ENCODE measurements at regions not wholly inside any gene's neighbourhood (a gene's known extent, or its start where the extent isn't known, plus 50 kb on each side); places are given as distances from the start of the nearest gene placed in this dataset.

DNA sequence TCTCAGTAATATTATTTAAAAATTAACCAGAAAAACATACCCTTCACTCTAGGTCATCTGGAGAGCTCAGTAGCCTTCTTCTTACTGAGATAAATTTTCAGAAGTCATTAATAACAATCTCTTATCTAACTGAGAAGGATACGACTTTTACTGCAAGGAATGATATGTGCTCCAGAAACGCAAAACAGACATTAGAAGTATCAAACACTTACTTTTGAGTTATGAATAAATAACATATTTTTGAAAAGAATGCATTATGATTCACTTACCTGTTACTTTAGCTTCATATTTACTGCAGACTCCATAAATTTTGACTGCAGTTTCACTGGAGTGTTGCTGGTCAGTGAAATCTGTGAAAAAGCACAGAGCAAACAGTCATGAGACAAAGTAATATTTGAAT is 668.7 kb upstream of the NRSN1 start:
- Histone ChIP-seq H3K27ac (no peak overlapping the region), H3K27me3 (ENCODE audit: insufficient read depth, low read depth) (no peaks in the 10 kb centered on the region), H3K36me3 (ENCODE audit: low read depth) (no peaks in the 10 kb centered on the region)

DNA sequence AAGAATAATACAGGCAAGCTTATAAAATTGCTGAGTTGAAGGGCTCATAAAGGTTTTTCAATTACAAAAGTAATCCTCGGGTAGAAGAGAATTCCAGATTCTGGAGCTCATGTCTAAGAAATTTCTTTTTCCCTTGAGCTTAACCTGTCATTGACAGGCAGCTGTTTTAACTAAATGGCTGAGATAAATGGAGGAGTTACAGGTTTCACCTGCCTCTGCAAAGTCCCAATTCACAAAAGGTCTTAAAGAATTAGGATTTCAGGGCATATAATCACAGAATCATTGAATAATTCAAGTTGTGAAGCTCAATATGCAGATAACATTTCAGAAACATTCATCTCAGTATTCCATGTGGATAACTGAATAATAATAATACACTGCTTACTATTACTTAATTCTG is 660.1 kb upstream of the NRSN1 start:
- H3K9me2 ChIP-seq (ENCODE audit: insufficient read depth): no peaks in the 10 kb centered on the region
- H3K4me3 ChIP-seq: no peak overlapping the region
- no peak for DNase-seq
- BruUV-seq (replicated peaks): no TSS peak
- H3K36me3 ChIP-seq (ENCODE audit: low read depth): no peaks in the 10 kb centered on the region
- intact Hi-C loops (cut with micrococcal nuclease; ENCODE audit: unreplicated experiment): no loop called here
- no peaks in the 10 kb centered on the region for H3K79me2 ChIP-seq (ENCODE audit: low read depth)
- TF ChIP-seq EZH2 (IDR thresholded peaks at IDR 0.05; ENCODE audit: low read depth): no peak
- TF ChIP-seq, protein P1, sequence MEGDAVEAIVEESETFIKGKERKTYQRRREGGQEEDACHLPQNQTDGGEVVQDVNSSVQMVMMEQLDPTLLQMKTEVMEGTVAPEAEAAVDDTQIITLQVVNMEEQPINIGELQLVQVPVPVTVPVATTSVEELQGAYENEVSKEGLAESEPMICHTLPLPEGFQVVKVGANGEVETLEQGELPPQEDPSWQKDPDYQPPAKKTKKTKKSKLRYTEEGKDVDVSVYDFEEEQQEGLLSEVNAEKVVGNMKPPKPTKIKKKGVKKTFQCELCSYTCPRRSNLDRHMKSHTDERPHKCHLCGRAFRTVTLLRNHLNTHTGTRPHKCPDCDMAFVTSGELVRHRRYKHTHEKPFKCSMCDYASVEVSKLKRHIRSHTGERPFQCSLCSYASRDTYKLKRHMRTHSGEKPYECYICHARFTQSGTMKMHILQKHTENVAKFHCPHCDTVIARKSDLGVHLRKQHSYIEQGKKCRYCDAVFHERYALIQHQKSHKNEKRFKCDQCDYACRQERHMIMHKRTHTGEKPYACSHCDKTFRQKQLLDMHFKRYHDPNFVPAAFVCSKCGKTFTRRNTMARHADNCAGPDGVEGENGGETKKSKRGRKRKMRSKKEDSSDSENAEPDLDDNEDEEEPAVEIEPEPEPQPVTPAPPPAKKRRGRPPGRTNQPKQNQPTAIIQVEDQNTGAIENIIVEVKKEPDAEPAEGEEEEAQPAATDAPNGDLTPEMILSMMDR (conservative IDR thresholded peaks at IDR 0.05): no peak
- no peaks in the 10 kb centered on the region for H3K4me1 ChIP-seq (replicated peaks; ENCODE audit: insufficient read depth)
- CTCF ChIA-PET: no interaction called here
- H3K9me3 ChIP-seq (ENCODE audit: insufficient read depth, low read depth): no peaks in the 10 kb centered on the region; the same call in 1 of the 2 replicates
- H3K27ac ChIP-seq: no peak overlapping the region
- POLR2A ChIA-PET (ENCODE audit: unreplicated experiment): no interaction called here
- no peaks in the 10 kb centered on the region for H3K27me3 ChIP-seq (ENCODE audit: insufficient read depth, low read depth)
- no peaks in the 10 kb centered on the region for H4K20me1 ChIP-seq (ENCODE audit: insufficient read depth)
- no peaks in the 10 kb centered on the region for H3F3A ChIP-seq (ENCODE audit: insufficient read depth, low read depth)
- no peak overlapping the region for H3K4me2 ChIP-seq
- no peak overlapping the region for H2AFZ ChIP-seq

More for the DNA sequence above, 668.7 kb upstream of the NRSN1 start:
- Histone ChIP-seq H3K4me2 (no peak overlapping the region), H3K79me2 (ENCODE audit: low read depth) (no peaks in the 10 kb centered on the region), H3K4me1 (replicated peaks; ENCODE audit: insufficient read depth) (no peaks in the 10 kb centered on the region), H4K20me1 (ENCODE audit: insufficient read depth) (no peaks in the 10 kb centered on the region), H3K9me3 (ENCODE audit: insufficient read depth, low read depth) (no peaks in the 10 kb centered on the region; the same call in 1 of the 2 replicates), H3K4me3 (no peak overlapping the region), H3K9me2 (ENCODE audit: insufficient read depth) (no peaks in the 10 kb centered on the region), H3F3A (ENCODE audit: insufficient read depth, low read depth) (no peaks in the 10 kb centered on the region), H2AFZ (no peak overlapping the region)
- BruUV-seq (replicated peaks): no TSS peak
- TF ChIP-seq EZH2 (IDR thresholded peaks at IDR 0.05; ENCODE audit: low read depth): no peak
- TF ChIP-seq, protein P1 (conservative IDR thresholded peaks at IDR 0.05): no peak
- DNase-seq: no peak
- intact Hi-C loops (cut with micrococcal nuclease; ENCODE audit: unreplicated experiment): no loop called here
- POLR2A ChIA-PET (ENCODE audit: unreplicated experiment): no interaction called here
- CTCF ChIA-PET: no interaction called here

DNA sequence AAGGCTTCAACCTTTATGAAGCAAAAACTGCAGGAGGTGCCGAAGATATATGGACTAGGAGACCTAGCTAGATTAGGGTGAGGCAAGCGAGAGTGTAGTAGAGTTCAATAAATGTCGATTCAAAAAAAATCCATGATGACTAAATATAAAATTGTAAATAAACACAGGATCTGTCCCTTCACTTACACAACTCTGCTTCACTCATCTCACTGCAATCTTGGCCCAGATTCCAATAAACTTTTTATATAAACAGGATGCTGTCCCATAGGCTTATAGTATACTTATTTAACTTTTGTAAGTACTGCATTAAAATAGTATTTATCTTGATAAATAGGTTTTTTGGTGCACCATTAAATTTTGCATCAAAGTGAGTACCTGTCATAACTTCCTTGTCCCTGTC is 648.4 kb upstream of the NRSN1 start:
- ChIA-PET POLR2A (ENCODE audit: unreplicated experiment) (no interaction called here), CTCF (no interaction called here)
- no peak for DNase-seq
- no peak overlapping the region for H2AFZ ChIP-seq
- H3K4me1 ChIP-seq (replicated peaks; ENCODE audit: insufficient read depth): no peaks in the 10 kb centered on the region
- H4K20me1 ChIP-seq (ENCODE audit: insufficient read depth): no peaks in the 10 kb centered on the region
- no peaks in the 10 kb centered on the region for H3K79me2 ChIP-seq (ENCODE audit: low read depth)
- H3K4me3 ChIP-seq: no peak overlapping the region
- H3K4me2 ChIP-seq: no peak overlapping the region
- H3F3A ChIP-seq (ENCODE audit: insufficient read depth, low read depth): no peaks in the 10 kb centered on the region
- H3K27ac ChIP-seq: no peak overlapping the region
- no peaks in the 10 kb centered on the region for H3K9me3 ChIP-seq (ENCODE audit: insufficient read depth, low read depth)
- H3K36me3 ChIP-seq (ENCODE audit: low read depth): no peaks in the 10 kb centered on the region
- BruUV-seq (replicated peaks): no TSS peak
- no peaks in the 10 kb centered on the region for H3K9me2 ChIP-seq (ENCODE audit: insufficient read depth)
- no peak for TF ChIP-seq EZH2 (IDR thresholded peaks at IDR 0.05; ENCODE audit: low read depth)
- TF ChIP-seq, protein P1 (conservative IDR thresholded peaks at IDR 0.05): no peak
- intact Hi-C loops (cut with micrococcal nuclease; ENCODE audit: unreplicated experiment): no loop called here
- H3K27me3 ChIP-seq (ENCODE audit: insufficient read depth, low read depth): no peaks in the 10 kb centered on the region
